NCI-H2227 (cell line): ENCODE measurements at regions not wholly inside any gene's neighbourhood (a gene's known extent, or its start where the extent isn't known, plus 50 kb on each side); places are given as distances from the start of the nearest gene placed in this dataset.

Experiments
- DNase-seq: peaks from one replicate; lab custom pipeline; 2025; ENCODE audit not compliant: unreplicated experiment; lab: John Stamatoyannopoulos, UW

DNA sequence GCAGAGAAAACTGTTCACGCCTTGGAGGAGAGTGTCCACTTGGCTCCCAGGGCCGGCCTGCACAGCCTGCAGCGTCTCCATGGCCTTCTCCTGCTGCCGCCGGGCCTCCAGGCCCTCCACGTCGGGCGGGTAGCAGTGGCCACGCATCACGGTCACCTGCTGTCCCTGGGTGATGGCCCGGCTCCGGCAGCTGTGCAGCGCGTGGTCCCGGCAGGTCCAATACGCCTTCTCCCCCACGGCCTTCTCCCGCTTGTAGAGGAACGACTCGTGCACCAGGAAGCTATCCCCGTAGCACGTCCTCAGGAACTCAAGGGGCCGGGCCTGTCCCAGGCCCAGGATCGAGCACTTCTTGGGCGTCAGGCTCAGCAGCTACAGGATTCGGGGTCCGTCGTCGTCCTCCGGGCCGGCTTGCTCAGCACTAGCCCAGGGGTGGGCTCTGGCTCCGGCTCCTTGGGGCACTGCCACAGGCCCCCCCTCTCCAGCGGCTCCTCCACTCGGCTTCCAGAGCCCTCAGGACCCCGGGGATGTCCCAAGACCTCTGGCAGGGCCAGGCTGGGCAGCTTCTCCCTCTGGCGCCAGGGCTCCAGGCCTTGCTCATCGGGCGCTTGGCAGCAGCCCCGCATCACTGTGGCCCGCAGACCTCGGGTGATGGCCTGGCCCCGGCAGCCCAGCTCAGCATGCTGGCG lies 83.6 kb upstream of the FXR1 start:
- no peak for DNase-seq

DNA sequence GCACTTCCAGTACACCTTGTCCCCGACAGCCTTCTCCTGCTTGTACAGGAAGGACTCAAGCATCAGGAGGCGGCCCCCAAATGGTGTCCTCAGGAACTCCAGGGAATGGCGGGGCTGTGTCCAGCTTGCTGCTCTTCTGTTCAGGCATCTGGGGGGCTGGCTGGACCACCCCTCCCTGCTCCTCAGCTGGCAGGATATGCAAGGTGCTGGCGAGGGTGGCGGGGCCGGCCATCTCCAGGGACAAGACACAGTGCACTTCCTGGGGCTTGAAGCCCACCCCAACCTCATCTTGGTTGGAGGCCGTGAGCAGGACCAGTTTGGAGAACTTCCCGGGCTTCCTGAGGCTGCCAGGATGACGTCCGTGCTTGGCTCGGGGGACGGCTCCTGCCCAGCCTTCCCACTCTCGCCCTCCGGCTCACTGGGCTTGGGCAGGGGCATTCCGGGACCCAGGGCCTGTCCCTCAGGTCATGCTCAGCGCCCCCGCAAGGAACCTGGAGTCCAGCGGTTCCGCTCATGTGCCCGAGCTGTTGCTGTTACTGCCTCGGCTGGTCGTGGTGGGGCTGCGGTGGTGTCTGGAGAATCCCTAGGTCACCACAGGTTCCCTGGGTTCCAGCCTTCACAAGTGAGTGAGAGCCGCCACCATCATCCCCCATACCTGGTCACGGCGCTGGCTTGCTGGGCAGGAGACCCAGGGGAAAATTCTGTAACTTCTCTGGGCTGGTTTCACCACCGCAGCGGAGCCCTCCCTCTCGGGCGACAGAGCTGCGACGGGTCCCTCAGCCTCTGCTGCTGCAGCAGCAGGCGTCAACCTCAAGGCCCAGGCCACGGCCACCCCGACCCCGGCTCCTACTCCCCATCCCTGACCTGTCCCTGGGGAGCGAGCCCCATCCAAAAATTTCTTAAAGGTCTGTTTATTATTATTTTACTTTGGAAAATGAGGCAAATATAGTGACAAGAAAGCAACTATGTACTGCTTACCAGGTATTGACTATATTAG lies 82.8 kb upstream of the FXR1 start:
- no peak for DNase-seq

DNA sequence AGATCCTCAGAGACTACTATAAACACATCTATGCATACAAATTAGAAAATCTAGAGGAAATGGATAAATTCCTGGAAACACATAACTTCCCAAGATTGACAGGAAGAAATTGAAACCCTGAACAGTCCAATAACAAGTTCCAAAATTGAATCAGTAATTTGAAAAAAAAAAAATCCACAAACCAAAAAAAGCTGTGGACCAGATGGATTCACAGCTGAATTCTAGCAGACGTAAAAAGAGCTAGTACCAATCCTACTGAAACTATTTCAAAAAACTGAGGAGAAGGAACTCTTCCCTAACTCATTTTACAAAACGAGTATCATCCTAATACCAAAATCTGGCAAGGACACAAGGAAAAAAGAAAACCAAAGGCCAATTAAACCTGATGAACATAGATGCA lies 77.0 kb upstream of the FXR1 start:
- DNase-seq: no peak

- DNase-seq: no peak
Observed at GRCh38 chr3:180836766-180837165, 75.7 kb upstream of the FXR1 start.

- DNase-seq: no peak
Observed at GRCh38 chr3:180854887-180855286, 57.6 kb upstream of the FXR1 start.

- DNase-seq: peak; percentile 24
Observed at GRCh38 chr3:180855364-180855763, 57.1 kb upstream of the FXR1 start.

- no peak for DNase-seq
Observed at GRCh38 chr3:180855956-180856355, 56.5 kb upstream of the FXR1 start.

- DNase-seq: no peak
Observed at GRCh38 chr3:180860180-180860858, 52.2 kb upstream of the FXR1 start.
